ENCODE measurements at regions not wholly inside any gene's neighbourhood (a gene's known extent, or its start where the extent isn't known, plus 50 kb on each side); places are given as distances from the start of the nearest gene placed in this dataset.

DNA sequence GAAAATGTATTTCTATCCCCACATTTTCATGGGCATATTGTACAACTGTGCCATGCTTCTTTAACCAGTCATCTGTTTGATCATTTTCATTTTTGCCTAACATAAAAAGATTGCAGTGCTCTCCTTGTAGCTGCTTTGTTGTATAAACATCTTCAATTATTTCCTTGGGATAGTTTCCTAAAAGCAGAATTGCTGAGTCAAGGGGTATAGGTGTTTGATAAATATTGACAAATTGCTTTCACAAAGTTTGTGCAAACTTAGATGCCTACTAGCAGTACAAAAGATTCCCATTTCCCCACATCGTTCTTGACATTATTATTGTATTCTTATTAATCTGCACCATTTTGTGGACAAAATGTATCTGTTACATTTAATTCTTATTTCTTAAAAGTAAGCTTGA lies 479.6 kb downstream of the FBXO15 start:
- no peak for DNase-seq (ENCODE audit: extremely low spot score)
- no peaks in the 10 kb centered on the region for H3K9me3 ChIP-seq
- no peak overlapping the region for H3K27ac ChIP-seq (replicated peaks in 1 of 4)
- WGBS: 79% methylated on average over 1 of the region's 1 CpG
- intact Hi-C loops (cut with DNase I): no loop called here
- TF ChIP-seq POLR2AphosphoS5 (IDR thresholded peaks at IDR 0.05) (no peak), POLR2A (IDR thresholded peaks at IDR 0.05; ENCODE audit: low read depth) (no peak), EP300 (IDR thresholded peaks at IDR 0.05) (no peak)
- TF ChIP-seq, protein P1, sequence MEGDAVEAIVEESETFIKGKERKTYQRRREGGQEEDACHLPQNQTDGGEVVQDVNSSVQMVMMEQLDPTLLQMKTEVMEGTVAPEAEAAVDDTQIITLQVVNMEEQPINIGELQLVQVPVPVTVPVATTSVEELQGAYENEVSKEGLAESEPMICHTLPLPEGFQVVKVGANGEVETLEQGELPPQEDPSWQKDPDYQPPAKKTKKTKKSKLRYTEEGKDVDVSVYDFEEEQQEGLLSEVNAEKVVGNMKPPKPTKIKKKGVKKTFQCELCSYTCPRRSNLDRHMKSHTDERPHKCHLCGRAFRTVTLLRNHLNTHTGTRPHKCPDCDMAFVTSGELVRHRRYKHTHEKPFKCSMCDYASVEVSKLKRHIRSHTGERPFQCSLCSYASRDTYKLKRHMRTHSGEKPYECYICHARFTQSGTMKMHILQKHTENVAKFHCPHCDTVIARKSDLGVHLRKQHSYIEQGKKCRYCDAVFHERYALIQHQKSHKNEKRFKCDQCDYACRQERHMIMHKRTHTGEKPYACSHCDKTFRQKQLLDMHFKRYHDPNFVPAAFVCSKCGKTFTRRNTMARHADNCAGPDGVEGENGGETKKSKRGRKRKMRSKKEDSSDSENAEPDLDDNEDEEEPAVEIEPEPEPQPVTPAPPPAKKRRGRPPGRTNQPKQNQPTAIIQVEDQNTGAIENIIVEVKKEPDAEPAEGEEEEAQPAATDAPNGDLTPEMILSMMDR (IDR thresholded peaks at IDR 0.05): no peak
- H3K4me3 ChIP-seq: no peak overlapping the region
- no peaks in the 10 kb centered on the region for H3K4me1 ChIP-seq
- H3K27me3 ChIP-seq: no peaks in the 10 kb centered on the region
- no peaks in the 10 kb centered on the region for H3K36me3 ChIP-seq

DNA sequence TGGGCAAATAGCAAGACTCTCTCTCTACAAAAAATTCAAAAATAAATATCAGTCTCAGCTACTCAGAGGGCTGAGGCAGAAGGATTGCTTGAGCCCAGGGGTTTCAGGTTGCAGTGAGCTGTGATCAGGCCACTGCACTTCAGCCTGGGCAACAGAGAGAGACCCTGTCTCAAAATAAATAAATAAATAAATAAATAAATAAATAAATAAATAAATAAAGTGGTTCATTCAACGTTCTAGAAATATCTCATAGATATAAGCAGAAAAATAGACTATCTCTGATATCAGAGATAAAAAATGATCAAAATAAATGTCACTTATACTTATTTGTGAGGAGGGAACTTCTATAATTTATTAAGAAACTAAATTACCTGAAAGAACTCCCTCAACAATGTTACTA lies 480.9 kb downstream of the FBXO15 start:
- 81% methylated on average over 1 of the region's 1 CpG for WGBS
- intact Hi-C loops (cut with DNase I): no loop called here
- TF ChIP-seq EP300 (IDR thresholded peaks at IDR 0.05): no peak
- no peak for TF ChIP-seq POLR2A (IDR thresholded peaks at IDR 0.05; ENCODE audit: low read depth)
- no peak for TF ChIP-seq POLR2AphosphoS5 (IDR thresholded peaks at IDR 0.05)
- TF ChIP-seq, protein P1 (IDR thresholded peaks at IDR 0.05): no peak
- H3K9me3 ChIP-seq: no peaks in the 10 kb centered on the region
- H3K4me1 ChIP-seq: no peaks in the 10 kb centered on the region
- H3K36me3 ChIP-seq: no peaks in the 10 kb centered on the region
- no peak for DNase-seq (ENCODE audit: extremely low spot score)
- H3K4me3 ChIP-seq: no peak overlapping the region
- no peak overlapping the region for H3K27ac ChIP-seq (replicated peaks in 1 of 4)
- no peaks in the 10 kb centered on the region for H3K27me3 ChIP-seq

DNA sequence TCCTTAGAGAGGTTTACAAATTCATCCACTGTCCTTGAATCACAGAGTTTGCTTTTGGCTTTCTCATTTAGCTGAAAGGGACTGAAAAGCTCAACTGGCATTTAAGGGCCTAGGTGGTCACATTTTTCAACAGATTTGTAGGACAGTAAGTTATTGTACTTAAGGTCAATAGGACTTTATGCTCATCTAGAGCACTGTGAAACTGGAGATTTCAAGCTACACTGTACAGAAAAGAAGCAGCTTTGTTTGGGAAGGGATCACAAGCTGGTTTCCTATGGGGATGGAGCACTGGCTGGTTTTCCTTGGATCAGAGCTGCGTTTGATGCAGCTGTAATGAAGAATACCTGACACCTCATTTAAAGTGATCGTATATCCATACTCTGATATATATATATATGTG lies 482.7 kb downstream of the FBXO15 start:
- no peaks in the 10 kb centered on the region for H3K4me1 ChIP-seq
- H3K36me3 ChIP-seq: no peaks in the 10 kb centered on the region
- intact Hi-C loops (cut with DNase I): no loop called here
- no peak overlapping the region for H3K4me3 ChIP-seq
- H3K9me3 ChIP-seq: no peaks in the 10 kb centered on the region
- no peak overlapping the region for H3K27ac ChIP-seq (replicated peaks in 1 of 4)
- DNase-seq (ENCODE audit: extremely low spot score): no peak
- no peak for TF ChIP-seq POLR2A (IDR thresholded peaks at IDR 0.05; ENCODE audit: low read depth)
- TF ChIP-seq, protein P1 (IDR thresholded peaks at IDR 0.05): no peak
- no peak for TF ChIP-seq POLR2AphosphoS5 (IDR thresholded peaks at IDR 0.05)
- TF ChIP-seq EP300 (IDR thresholded peaks at IDR 0.05): no peak
- H3K27me3 ChIP-seq: no peaks in the 10 kb centered on the region
- WGBS: 88% methylated on average over 2 of the region's 2 CpGs

DNA sequence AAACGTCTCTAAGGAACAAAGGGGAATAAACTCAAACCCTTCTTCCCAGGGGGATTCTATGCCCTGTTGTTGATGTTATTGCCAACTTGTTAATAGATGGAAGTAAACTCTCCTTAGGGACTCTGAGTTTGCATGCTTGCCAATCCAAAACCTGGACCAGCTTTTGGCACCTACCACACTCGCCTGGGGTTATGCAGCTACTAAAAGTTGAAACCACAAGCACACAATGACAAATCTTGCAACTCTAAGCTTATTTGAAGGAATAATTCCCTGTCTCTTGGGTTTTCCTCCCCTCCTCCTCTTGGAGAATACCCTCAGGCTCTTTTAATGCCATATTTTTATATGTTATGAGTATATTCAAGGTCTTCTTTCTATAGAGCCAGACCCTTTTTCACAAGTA lies 484.1 kb downstream of the FBXO15 start:
- H3K4me1 ChIP-seq: no peaks in the 10 kb centered on the region
- intact Hi-C loops (cut with DNase I): no loop called here
- H3K4me3 ChIP-seq: no peak overlapping the region
- no peaks in the 10 kb centered on the region for H3K27me3 ChIP-seq
- TF ChIP-seq, protein P1 (IDR thresholded peaks at IDR 0.05): no peak
- TF ChIP-seq POLR2AphosphoS5 (IDR thresholded peaks at IDR 0.05): no peak
- TF ChIP-seq EP300 (IDR thresholded peaks at IDR 0.05): no peak
- no peak for TF ChIP-seq POLR2A (IDR thresholded peaks at IDR 0.05; ENCODE audit: low read depth)
- no peak overlapping the region for H3K27ac ChIP-seq (replicated peaks in 1 of 4)
- 71% methylated on average over 2 of the region's 2 CpGs for WGBS
- H3K36me3 ChIP-seq: no peaks in the 10 kb centered on the region
- H3K9me3 ChIP-seq: no peaks in the 10 kb centered on the region
- no peak for DNase-seq (ENCODE audit: extremely low spot score)

DNA sequence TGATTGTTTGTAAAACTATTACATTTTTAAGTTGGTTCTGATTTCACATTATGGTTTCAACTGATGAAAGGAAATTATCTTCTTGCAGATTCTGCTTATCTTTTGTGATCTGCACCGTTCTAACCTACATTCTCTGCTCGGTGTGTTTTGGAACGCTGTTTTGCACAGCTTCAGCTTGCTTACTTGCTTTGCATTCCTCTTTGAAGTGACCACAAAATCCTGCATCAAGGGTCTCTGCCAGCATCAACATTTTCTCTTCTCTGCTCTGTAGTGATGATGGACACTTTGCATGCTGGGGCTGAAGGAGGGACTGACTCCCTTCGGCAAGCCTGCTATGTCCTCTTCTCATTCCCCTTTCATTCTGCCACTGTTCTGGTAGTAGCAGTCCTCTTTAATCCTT lies 485.2 kb downstream of the FBXO15 start:
- H3K27ac ChIP-seq (replicated peaks in 1 of 4): no peak overlapping the region
- intact Hi-C loops (cut with DNase I): no loop called here
- 84% methylated on average over 4 of the region's 4 CpGs for WGBS
- H3K36me3 ChIP-seq: no peaks in the 10 kb centered on the region
- H3K27me3 ChIP-seq: no peaks in the 10 kb centered on the region
- no peak for DNase-seq (ENCODE audit: extremely low spot score)
- no peaks in the 10 kb centered on the region for H3K9me3 ChIP-seq
- H3K4me1 ChIP-seq: no peaks in the 10 kb centered on the region
- no peak overlapping the region for H3K4me3 ChIP-seq
- no peak for TF ChIP-seq POLR2A (IDR thresholded peaks at IDR 0.05; ENCODE audit: low read depth)
- no peak for TF ChIP-seq EP300 (IDR thresholded peaks at IDR 0.05)
- TF ChIP-seq, protein P1 (IDR thresholded peaks at IDR 0.05): no peak
- TF ChIP-seq POLR2AphosphoS5 (IDR thresholded peaks at IDR 0.05): no peak
